ENCODE measurements at regions not wholly inside any gene's neighbourhood (a gene's known extent, or its start where the extent isn't known, plus 50 kb on each side); places are given as distances from the start of the nearest gene placed in this dataset.

GRCh38 chr11:76257074-76257719, 50.9 kb upstream of the WNT11 start:
- Histone ChIP-seq H3K36me3 (no peaks in the 10 kb centered on the region), H3K27me3 (no peaks in the 10 kb centered on the region), H3K4me1 (no peaks in the 10 kb centered on the region), H3K4me3 (ENCODE audit: low read depth, low read length) (no peak overlapping the region), H3K9me3 (no peaks in the 10 kb centered on the region)
- TF ChIP-seq CTCF (IDR thresholded peaks at IDR 0.05; ENCODE audit: low read depth, low read length): no peak
- DNase-seq: no peak

GRCh38 chr11:76256448-76256847, 50.1 kb upstream of the WNT11 start:
- Histone ChIP-seq H3K27me3 (no peaks in the 10 kb centered on the region), H3K4me3 (ENCODE audit: low read depth, low read length) (no peak overlapping the region), H3K36me3 (no peaks in the 10 kb centered on the region), H3K4me1 (no peaks in the 10 kb centered on the region), H3K9me3 (no peaks in the 10 kb centered on the region)
- no peak for TF ChIP-seq CTCF (IDR thresholded peaks at IDR 0.05; ENCODE audit: low read depth, low read length)
- no peak for DNase-seq
